Liver (tissue), 3 donors: ENCODE measurements at regions not wholly inside any gene's neighbourhood (a gene's known extent, or its start where the extent isn't known, plus 50 kb on each side); places are given as distances from the start of the nearest gene placed in this dataset.

Source experiments
- ATF3 ChIP-seq: IDR thresholded peaks from 2 replicates; pipeline ENCODE4 v1.6.1; 2016; ENCODE audit warnings: antibody characterized with exemption
- CTCF ChIP-seq: fragments of 150-350 bp; IDR thresholded peaks from 2 replicates; pipeline ENCODE4 v1.5.1; 2017; ENCODE audit warnings: improper control_type of control experiment, low read depth, low read length; ENCODE audit not compliant: missing input control
- FOXA2 ChIP-seq: IDR thresholded peaks from 2 replicates; pipeline ENCODE4 v1.6.1; 2016; ENCODE audit warnings: antibody characterized with exemption
- GABPA ChIP-seq, 2 donors: IDR thresholded peaks in 1 of 2; conservative IDR thresholded peaks in 1 of 2; 2 replicates each; pipeline ENCODE4 v1.6.1; 2016; ENCODE audit warnings: antibody characterized with exemption in 2 of 2, mild to moderate bottlenecking in 1 of 2, moderate library complexity in 1 of 2
- MAX ChIP-seq: IDR thresholded peaks from 2 replicates; pipeline ENCODE4 v1.6.1; 2016; ENCODE audit warnings: antibody characterized with exemption
- RAD21 ChIP-seq, 2 donors: IDR thresholded peaks; 2 replicates each; pipeline ENCODE4 v1.6.1; 2016; ENCODE audit warnings: antibody characterized with exemption in 2 of 2, mild to moderate bottlenecking in 2 of 2
- REST ChIP-seq: IDR thresholded peaks from 2 replicates; pipeline ENCODE4 v1.6.1; 2016; ENCODE audit warnings: antibody characterized with exemption, mild to moderate bottlenecking
- TAF1 ChIP-seq: conservative IDR thresholded peaks from 2 replicates; pipeline ENCODE4 v1.6.1; 2016; ENCODE audit warnings: antibody characterized with exemption, mild to moderate bottlenecking
- YY1 ChIP-seq: IDR thresholded peaks from 2 replicates; pipeline ENCODE4 v1.6.1; 2016; ENCODE audit warnings: antibody characterized with exemption, mild to moderate bottlenecking
- donor health status: healthy.
- donor health status: healthy.

GRCh38 chr12:78279567-78279966 lies 448.9 kb downstream of the NAV3 start:
- TF ChIP-seq RAD21 (IDR thresholded peaks at IDR 0.05) (no peak), GABPA (IDR thresholded peaks at IDR 0.05 in 1 of 2, conservative IDR thresholded peaks at IDR 0.05 in 1 of 2) (no peak), YY1 (no peak), CTCF (no peak), ATF3 (no peak), TAF1 (no peak), FOXA2 (no peak), REST (no peak), MAX (no peak)
